K562 (cell line): ENCODE measurements at regions not wholly inside any gene's neighbourhood (a gene's known extent, or its start where the extent isn't known, plus 50 kb on each side); places are given as distances from the start of the nearest gene placed in this dataset.

Experiments used
- ATAC-seq: fragments of 200-7000 bp; cut with Tn5 transposase; 3 replicates; pipeline ENCODE4 v1.9.1; 2020; ENCODE audit warnings: moderate library complexity
- BruUV-seq: library from RNA; stranded (reverse); fragments of 400-500 nt; replicated peaks from 2 replicates; lab custom pipeline; 2021; lab: Mats Ljungman, UMichigan
- CTCF ChIA-PET: fragments of 300-600 bp; formaldehyde crosslinking; extraction: SDS; loops from one replicate; lab custom pipeline; 2021; ENCODE audit warnings: low intra/inter-chr PET ratio; lab: Yijun Ruan, JAX
- POLR2A ChIA-PET: fragments of 300-600, 350-650 bp; sonication (Branson Sonifier 250); formaldehyde crosslinking; extraction: SDS; loops from one replicate; lab custom pipeline; 2021; ENCODE audit warnings: antibody characterized with exemption, inconsistent platforms; lab: Yijun Ruan, JAX
- DNase-seq, 4 experiments: peaks; one replicate each; pipeline versions ENCODE4 v3.0.0 to v3.0.0-alpha.2; 2011 to 2018; ENCODE audit warnings: low spot score in 3 of 4, mixed read lengths in 3 of 4; ENCODE audit errors: extremely low read depth in 1 of 4
- FAIRE-seq: peaks from 2 replicates; lab custom pipeline; 2011; peaks lifted over from hg19 to GRCh38; lab: Jason Lieb, UNC
- H2AFZ ChIP-seq: 2 replicates; pipeline ENCODE4 v1.6.0; 2011; ENCODE audit warnings: low read depth, low read length, control low read depth, inconsistent platforms
- H3K27ac ChIP-seq: fragments of 200-600 bp; 3 replicates; pipeline ENCODE4 v1.8.0; 2011; ENCODE audit warnings: low read depth, mild to moderate bottlenecking, control low read depth, inconsistent platforms, low read length, moderate library complexity, mixed read lengths; ENCODE audit errors: extremely low read depth
- H3K27me3 ChIP-seq, 2 experiments: fragments of 300-600 bp in 1 of 2; 2 replicates in 1 of 2; 3 replicates in 1 of 2; pipeline versions ENCODE4 v1.6.0 to v1.8.0; 2011; ENCODE audit warnings: inconsistent platforms in 2 of 2, low read length in 2 of 2, mild to moderate bottlenecking in 1 of 2, mixed read lengths in 1 of 2, moderate library complexity in 1 of 2; ENCODE audit not compliant: control insufficient read depth in 2 of 2, insufficient read depth in 2 of 2
- H3K36me3 ChIP-seq: fragments of 300-600 bp; 3 replicates; pipeline ENCODE4 v1.8.0; 2011; ENCODE audit warnings: mild to moderate bottlenecking, low read length, inconsistent platforms; ENCODE audit not compliant: control insufficient read depth, insufficient read depth
- H3K4me1 ChIP-seq, 2 experiments: fragments of 200-600 bp in 1 of 2; replicated peaks in 1 of 2; 2 replicates in 1 of 2; 3 replicates in 1 of 2; pipeline versions ENCODE4 v1.5.1 to v1.8.0; 2011; ENCODE audit warnings: inconsistent platforms in 2 of 2, low read length in 2 of 2, mild to moderate bottlenecking in 1 of 2, mixed read lengths in 1 of 2, moderate library complexity in 1 of 2; ENCODE audit not compliant: control insufficient read depth in 2 of 2, insufficient read depth in 2 of 2
- H3K4me2 ChIP-seq: 2 replicates; pipeline ENCODE4 v1.6.1; 2011; ENCODE audit warnings: low read length, control low read depth, inconsistent platforms, mixed read lengths; ENCODE audit not compliant: insufficient read depth
- H3K4me3 ChIP-seq: fragments of 200-600 bp; sonication (generic), shearing (Covaris generic); 2 replicates; pipeline ENCODE4 v1.5.1; 2016; ENCODE audit warnings: control low read depth, inconsistent platforms
- H3K79me2 ChIP-seq: fragments of 200-600 bp; 3 replicates; pipeline ENCODE4 v1.8.0; 2011; ENCODE audit warnings: low read length, inconsistent platforms; ENCODE audit not compliant: control insufficient read depth, insufficient read depth
- H3K9ac ChIP-seq, 2 experiments: 2 replicates each; pipeline versions ENCODE4 v1.6.0 to v1.6.1; 2011; ENCODE audit warnings: low read depth in 2 of 2, low read length in 2 of 2, control low read depth in 1 of 2, inconsistent platforms in 1 of 2, mild to moderate bottlenecking in 1 of 2, mixed read lengths in 1 of 2; ENCODE audit not compliant: insufficient read depth in 1 of 2
- H3K9me1 ChIP-seq: one replicate; pipeline ENCODE4 v1.6.0; 2011; ENCODE audit warnings: inconsistent platforms, mild to moderate bottlenecking, low read length, moderate library complexity; ENCODE audit not compliant: control insufficient read depth, insufficient read depth
- H3K9me3 ChIP-seq: replicated peaks from 2 replicates; pipeline ENCODE4 v1.5.1; 2011; ENCODE audit warnings: low read depth, low read length, inconsistent platforms; ENCODE audit not compliant: control insufficient read depth, insufficient read depth
- H4K20me1 ChIP-seq: replicated peaks from 2 replicates; pipeline ENCODE4 v1.6.1; 2011; ENCODE audit warnings: low read length, inconsistent platforms, mixed read lengths; ENCODE audit not compliant: control insufficient read depth, insufficient read depth
- ATF2 ChIP-seq: sonication (generic); formaldehyde crosslinking; IDR thresholded peaks from 2 replicates; pipeline ENCODE4 v1.8.1; 2022; ENCODE audit warnings: missing genetic modification reagents
- ZBTB11 ChIP-seq, 3 experiments: fragments of 200-800 bp in 1 of 3; fragments of 250-450 bp in 1 of 3; fragments of 450-650 bp in 1 of 3; sonication (Bioruptor Pico) in 1 of 3; sonication (Bioruptor generic) in 1 of 3; formaldehyde crosslinking in 1 of 3; IDR thresholded peaks; 2 replicates each; pipeline versions ENCODE4 v1.6.1 to v1.8.0; 2016 to 2022; ENCODE audit warnings: mild to moderate bottlenecking in 2 of 3, missing genetic modification characterization in 2 of 3, missing compliant biosample characterization in 1 of 3, moderate library complexity in 1 of 3
- WGBS: fragments of 100-300 bp; shearing (Covaris generic); methylation state at CpG from one replicate; pipeline ENCODE4 v1.1.6; 2016; ENCODE audit warnings: low coverage, mixed read lengths; ENCODE audit not compliant: insufficient coverage; ENCODE audit errors: missing lambda C conversion rate; 5-methylcytosine and 5-hydroxymethylcytosine counted together
- in situ Hi-C: fragments of 300-500 bp; cut with MboI; formaldehyde crosslinking; loops from 4 replicates; pipeline ENCODE4 v1.15.0; 2018; ENCODE audit warnings: inconsistent platforms, mixed read lengths
- intact Hi-C: fragments of 100-400 bp; cut with micrococcal nuclease; formaldehyde crosslinking; loops from 2 replicates; pipeline ENCODE4 v1.14.2; 2022

GRCh38 chr20:48208176-48208575, 422.9 kb upstream of the SULF2 start:
- Histone ChIP-seq H3K79me2 (no peaks in the 10 kb centered on the region), H4K20me1 (peaks cover 5% of the 10 kb centered on the region; the same call in 1 of the 2 replicates), H2AFZ (no peak overlapping the region), H3K9me1 (no peaks in the 10 kb centered on the region), H3K27ac (no peak overlapping the region), H3K27me3 (peaks cover 3 to 5% of the 10 kb centered on the region in 2 experiments; a peak in 2 of 5 replicates), H3K4me1 (no peaks in the 10 kb centered on the region), H3K4me2 (no peak overlapping the region), H3K4me3 (no peak overlapping the region), H3K36me3 (no peaks in the 10 kb centered on the region), H3K9me3 (no peaks in the 10 kb centered on the region), H3K9ac (no peak overlapping the region)
- FAIRE-seq: no peak
- BruUV-seq: no TSS peak
- TF ChIP-seq ATF2 (CRISPR knock-in tag) (no peak), ZBTB11 (CRISPR knock-in tag; IDR thresholded peaks at IDR 0.05) (0 out of 6 replicates have a peak, but pooled peaks of 1 of the 3 experiments have one; percentile 13)
- POLR2A ChIA-PET: interaction anchor here (0.5 kb wide), 1 partner anchor 33 kb away, joined by 3 read pairs; no protein-coding TSS in a partner anchor
- ATAC-seq: no peak
- no peak for DNase-seq
- CTCF ChIA-PET: no interaction called here
- WGBS: 1% methylated on average over 10 of the region's 10 CpGs
- in situ Hi-C loops (no loop called here), intact Hi-C loops (no loop called here)
